A673 (cell line): ENCODE measurements at regions not wholly inside any gene's neighbourhood (a gene's known extent, or its start where the extent isn't known, plus 50 kb on each side); places are given as distances from the start of the nearest gene placed in this dataset.

Experiments used
- CTCF ChIP-seq: fragments of 300-800, 200-600 bp; sonication (generic); conservative IDR thresholded peaks from 2 replicates; pipeline ENCODE4 v1.5.1; 2017; ENCODE audit warnings: low read depth, mild to moderate bottlenecking, antibody characterized with exemption, low read length, moderate library complexity, mixed read lengths
- EZH2 ChIP-seq: fragments of 200-600 bp; sonication (generic); IDR thresholded peaks from 2 replicates; pipeline ENCODE4 v1.6.1; 2017; ENCODE audit warnings: borderline replicate concordance, low read depth, mild to moderate bottlenecking, mixed read lengths, antibody characterized with exemption, low read length; ENCODE audit not compliant: poor library complexity, severe bottlenecking

GRCh38 chr4:27428661-27429060, 568.0 kb downstream of the STIM2 start:
- no peak for TF ChIP-seq CTCF
- TF ChIP-seq EZH2 = no peak
